ENCODE measurements at regions not wholly inside any gene's neighbourhood (a gene's known extent, or its start where the extent isn't known, plus 50 kb on each side); places are given as distances from the start of the nearest gene placed in this dataset.
A peak's percentile ranks its signal among the peaks of the same experiment; 100 is the strongest.

- DNase-seq (ENCODE audit: low spot score): no peak
These were observed 742.2 kb downstream of the SLC16A7 start for GRCh38 chr12:60337839-60338549.

- DNase-seq (ENCODE audit: low spot score): no peak
These were observed 749.6 kb downstream of the SLC16A7 start for GRCh38 chr12:60345442-60345841.

GRCh38 chr12:60349232-60349978 lies 753.6 kb downstream of the SLC16A7 start:
- no peak for DNase-seq (ENCODE audit: low spot score)

GRCh38 chr12:60387356-60387755 lies 791.5 kb downstream of the SLC16A7 start:
- no peak for DNase-seq (ENCODE audit: low spot score)

GRCh38 chr12:60391051-60391450 lies 795.2 kb downstream of the SLC16A7 start:
- no peak for DNase-seq (ENCODE audit: low spot score)

GRCh38 chr12:60391791-60392190 lies 796.0 kb downstream of the SLC16A7 start:
- no peak for DNase-seq (ENCODE audit: low spot score)

- DNase-seq (ENCODE audit: low spot score): no peak
These were observed 797.3 kb downstream of the SLC16A7 start for GRCh38 chr12:60393093-60393492.

GRCh38 chr12:60394665-60395064 lies 798.8 kb downstream of the SLC16A7 start:
- DNase-seq (ENCODE audit: low spot score): no peak

- DNase-seq (ENCODE audit: low spot score): no peak
These were observed 802.7 kb downstream of the SLC16A7 start for GRCh38 chr12:60398547-60398946.

GRCh38 chr12:60399064-60399463 lies 803.2 kb downstream of the SLC16A7 start:
- no peak for DNase-seq (ENCODE audit: low spot score)

- no peak for DNase-seq (ENCODE audit: low spot score)
These were observed 807.2 kb downstream of the SLC16A7 start for GRCh38 chr12:60402996-60403395.

- DNase-seq (ENCODE audit: low spot score): no peak
These were observed 819.5 kb downstream of the SLC16A7 start for GRCh38 chr12:60415351-60415750.

GRCh38 chr12:60419986-60420385 lies 824.2 kb downstream of the SLC16A7 start:
- DNase-seq (ENCODE audit: low spot score): no peak

- DNase-seq (ENCODE audit: low spot score): no peak
These were observed 825.9 kb downstream of the SLC16A7 start for GRCh38 chr12:60421741-60422140.

- DNase-seq (ENCODE audit: low spot score): no peak
These were observed 841.5 kb downstream of the SLC16A7 start for GRCh38 chr12:60437297-60437696.

GRCh38 chr12:60441577-60441976 lies 845.7 kb downstream of the SLC16A7 start:
- no peak for DNase-seq (ENCODE audit: low spot score)

- no peak for DNase-seq (ENCODE audit: low spot score)
These were observed 855.6 kb downstream of the SLC16A7 start for GRCh38 chr12:60451457-60451856.

- DNase-seq (ENCODE audit: low spot score): no peak
These were observed 869.2 kb downstream of the SLC16A7 start for GRCh38 chr12:60465060-60465459.

GRCh38 chr12:60468546-60468945 lies 872.7 kb downstream of the SLC16A7 start:
- DNase-seq (ENCODE audit: low spot score): no peak

- no peak for DNase-seq (ENCODE audit: low spot score)
These were observed 880.0 kb downstream of the SLC16A7 start for GRCh38 chr12:60475825-60476224.

- DNase-seq (ENCODE audit: low spot score): no peak
These were observed 891.5 kb downstream of the SLC16A7 start for GRCh38 chr12:60487284-60487683.

GRCh38 chr12:60489071-60489470 lies 893.2 kb downstream of the SLC16A7 start:
- DNase-seq (ENCODE audit: low spot score): no peak

- peak; percentile 6 for DNase-seq (ENCODE audit: low spot score)
These were observed 898.4 kb downstream of the SLC16A7 start for GRCh38 chr12:60494244-60494643.

GRCh38 chr12:60498656-60499055 lies 902.8 kb downstream of the SLC16A7 start:
- no peak for DNase-seq (ENCODE audit: low spot score)

Measured in HuH-7 (cell line).